SK-N-SH (cell line): ENCODE measurements at regions not wholly inside any gene's neighbourhood (a gene's known extent, or its start where the extent isn't known, plus 50 kb on each side); places are given as distances from the start of the nearest gene placed in this dataset.

Experiments
- CTCF ChIA-PET: fragments of 300-600, 350-600 bp; formaldehyde crosslinking; extraction: SDS; loops from one replicate; lab custom pipeline; 2021; lab: Yijun Ruan, JAX
- POLR2A ChIA-PET: fragments of 350-600 bp; sonication (Branson Sonifier 250); formaldehyde crosslinking; extraction: SDS; loops from one replicate; lab custom pipeline; 2020; ENCODE audit warnings: antibody characterized with exemption, inconsistent platforms; lab: Yijun Ruan, JAX
- DNase-seq: peaks from one replicate; pipeline ENCODE4 v3.0.0; 2012
- H2AFZ ChIP-seq: fragments of 200-600 bp; sonication (generic); 2 replicates; pipeline ENCODE4 v1.8.1; 2016; ENCODE audit warnings: antibody characterized with exemption, mild to moderate bottlenecking, low read depth
- H3F3A ChIP-seq: fragments of 200-600 bp; sonication (generic); replicated peaks from 2 replicates; pipeline ENCODE3; 2016; ENCODE audit warnings: antibody characterized with exemption, mild to moderate bottlenecking; ENCODE audit not compliant: insufficient read depth
- H3K27ac ChIP-seq, 2 experiments: fragments of 200-500 bp in 1 of 2; fragments of 200-600 bp in 1 of 2; sonication (Bioruptor generic) in 1 of 2; sonication (generic), shearing (Covaris generic) in 1 of 2; 2 replicates each; pipeline versions ENCODE4 v1.5.1 to v1.6.1; 2014 to 2016; ENCODE audit warnings: low read depth in 2 of 2, inconsistent platforms in 1 of 2, low read length in 1 of 2, mild to moderate bottlenecking in 1 of 2, mixed read lengths in 1 of 2
- H3K27me3 ChIP-seq: fragments of 200-600 bp; sonication (generic), shearing (Covaris generic); 2 replicates; pipeline ENCODE4 v1.6.1; 2016; ENCODE audit warnings: mixed run types; ENCODE audit not compliant: insufficient read depth
- H3K36me3 ChIP-seq, 2 experiments: fragments of 200-500 bp in 1 of 2; fragments of 200-600 bp in 1 of 2; sonication (Bioruptor generic) in 1 of 2; sonication (generic) in 1 of 2; replicated peaks in 1 of 2; 2 replicates each; pipeline versions ENCODE3 to v1.5.1; 2014 to 2016; ENCODE audit warnings: low read length in 1 of 2, mild to moderate bottlenecking in 1 of 2; ENCODE audit not compliant: insufficient read depth in 2 of 2, control insufficient read depth in 1 of 2
- H3K4me1 ChIP-seq, 2 experiments: fragments of 200-500 bp in 1 of 2; fragments of 200-600 bp in 1 of 2; sonication (Bioruptor generic) in 1 of 2; sonication (generic), shearing (Covaris generic) in 1 of 2; 2 replicates each; pipeline versions ENCODE4 v1.5.1 to v1.6.1; 2014 to 2016; ENCODE audit warnings: low read depth in 1 of 2, low read length in 1 of 2, mixed run types in 1 of 2; ENCODE audit not compliant: insufficient read depth in 2 of 2, control insufficient read depth in 1 of 2
- H3K4me2 ChIP-seq: fragments of 200-600 bp; sonication (generic), shearing (Covaris generic); 2 replicates; pipeline ENCODE4 v1.6.1; 2017; ENCODE audit warnings: mixed run types
- H3K4me3 ChIP-seq, 2 experiments: fragments of 200-500 bp in 1 of 2; fragments of 200-600 bp in 1 of 2; sonication (Bioruptor generic) in 1 of 2; sonication (generic), shearing (Covaris generic) in 1 of 2; 2 replicates each; pipeline versions ENCODE4 v1.5.1 to v1.8.1; 2014 to 2016; ENCODE audit warnings: low read depth in 2 of 2, inconsistent platforms in 1 of 2, low read length in 1 of 2, mild to moderate bottlenecking in 1 of 2, mixed read lengths in 1 of 2, moderate library complexity in 1 of 2
- H3K79me2 ChIP-seq: fragments of 200-600 bp; sonication (generic); 2 replicates; pipeline ENCODE4 v1.8.1; 2017; ENCODE audit warnings: mild to moderate bottlenecking; ENCODE audit not compliant: insufficient read depth
- H3K9ac ChIP-seq: fragments of 200-600 bp; sonication (generic); 2 replicates; pipeline ENCODE4 v1.6.1; 2017; ENCODE audit warnings: mixed run types
- H3K9me2 ChIP-seq: fragments of 200-600 bp; sonication (generic); 2 replicates; pipeline ENCODE4 v1.6.1; 2017; ENCODE audit warnings: mixed run types
- H3K9me3 ChIP-seq: fragments of 200-600 bp; sonication (generic); 2 replicates; pipeline ENCODE4 v1.6.1; 2017; ENCODE audit warnings: mixed run types, mild to moderate bottlenecking, moderate library complexity
- H4K20me1 ChIP-seq: fragments of 200-600 bp; sonication (generic); 2 replicates; pipeline ENCODE4 v1.6.1; 2017; ENCODE audit warnings: mild to moderate bottlenecking, mixed run types; ENCODE audit not compliant: insufficient read depth
- CHD2 ChIP-seq: fragments of 150-350 bp; IDR thresholded peaks from 2 replicates; pipeline ENCODE4 v1.6.1; 2018; ENCODE audit warnings: low read length; ENCODE audit not compliant: partially characterized antibody
- ELF1 ChIP-seq: IDR thresholded peaks from 2 replicates; pipeline ENCODE4 v1.4.0; 2012
- EP300 ChIP-seq, 2 experiments: IDR thresholded peaks; 2 replicates each; pipeline versions ENCODE4 v1.4.0 to v1.6.1; 2012; ENCODE audit warnings: borderline replicate concordance in 1 of 2, low read depth in 1 of 2, low read length in 1 of 2
- EZH2phosphoT487 ChIP-seq: fragments of 200-600 bp; sonication (generic); IDR thresholded peaks from 2 replicates; pipeline ENCODE4 v1.6.1; 2017; ENCODE audit warnings: low read depth, mixed run types, mild to moderate bottlenecking, antibody characterized with exemption, moderate library complexity, borderline replicate concordance
- FOSL2 ChIP-seq: IDR thresholded peaks from 2 replicates; pipeline ENCODE4 v1.4.0; 2012; ENCODE audit warnings: low read depth, mild to moderate bottlenecking, moderate library complexity, borderline replicate concordance
- GATA2 ChIP-seq: sonication (generic); formaldehyde crosslinking; IDR thresholded peaks from 2 replicates; pipeline ENCODE4 v1.5.0; 2020; ENCODE audit warnings: mild to moderate bottlenecking, missing genetic modification reagents
- JUND ChIP-seq: IDR thresholded peaks from 2 replicates; pipeline ENCODE4 v1.4.0; 2012
- MEF2A ChIP-seq: IDR thresholded peaks from 2 replicates; pipeline ENCODE4 v1.4.0; 2012; ENCODE audit warnings: low read depth, borderline replicate concordance
- MXI1 ChIP-seq: IDR thresholded peaks from 2 replicates; pipeline ENCODE4 v1.6.1; 2012; ENCODE audit warnings: mild to moderate bottlenecking, low read depth, low read length, improper control_type of control experiment
- NRF1 ChIP-seq: IDR thresholded peaks from 2 replicates; pipeline ENCODE4 v1.6.1; 2012; ENCODE audit warnings: low read depth, mild to moderate bottlenecking, low read length
- RAD21 ChIP-seq: IDR thresholded peaks from 2 replicates; pipeline ENCODE4 v1.6.1; 2012; ENCODE audit warnings: mild to moderate bottlenecking, low read length
- RFX5 ChIP-seq: IDR thresholded peaks from 2 replicates; pipeline ENCODE4 v1.6.1; 2012; ENCODE audit warnings: mild to moderate bottlenecking, improper control_type of control experiment, low read length
- RXRA ChIP-seq: IDR thresholded peaks from 2 replicates; pipeline ENCODE4 v1.4.0; 2012; ENCODE audit warnings: low read depth, mild to moderate bottlenecking, borderline replicate concordance
- SIN3A ChIP-seq: IDR thresholded peaks from 2 replicates; pipeline ENCODE4 v1.6.1; 2012; ENCODE audit warnings: low read depth, mild to moderate bottlenecking, low read length, moderate library complexity, borderline replicate concordance
- SMC3 ChIP-seq: IDR thresholded peaks from 2 replicates; pipeline ENCODE4 v1.6.1; 2012; ENCODE audit warnings: low read depth, low read length, improper control_type of control experiment
- TAF1 ChIP-seq: IDR thresholded peaks from 2 replicates; pipeline ENCODE4 v1.6.1; 2012; ENCODE audit warnings: low read depth, mild to moderate bottlenecking, low read length, moderate library complexity, borderline replicate concordance
- TEAD4 ChIP-seq: IDR thresholded peaks from 2 replicates; pipeline ENCODE4 v1.4.0; 2012; ENCODE audit warnings: mild to moderate bottlenecking, borderline replicate concordance; ENCODE audit not compliant: insufficient read depth
- WGBS: methylation state at CpG from one replicate; pipeline ENCODE4 v1.1.6; 2017; ENCODE audit warnings: low lambda C conversion rate; 5-methylcytosine and 5-hydroxymethylcytosine counted together
- TF ChIP-seq, protein P1 (sequence below): IDR thresholded peaks from 2 replicates; pipeline ENCODE4 v1.6.1; 2012; ENCODE audit warnings: mild to moderate bottlenecking, low read depth, low read length, moderate library complexity
- TF ChIP-seq, protein P2 (sequence below): fragments of 150-350 bp; IDR thresholded peaks from 2 replicates; pipeline ENCODE4 v1.6.1; 2017; ENCODE audit warnings: antibody characterized with exemption, low read length, low read depth, borderline replicate concordance
- TF ChIP-seq, protein P3 (sequence below): IDR thresholded peaks from 2 replicates; pipeline ENCODE4 v1.4.0; 2012; ENCODE audit warnings: low read depth, borderline replicate concordance

DNA sequence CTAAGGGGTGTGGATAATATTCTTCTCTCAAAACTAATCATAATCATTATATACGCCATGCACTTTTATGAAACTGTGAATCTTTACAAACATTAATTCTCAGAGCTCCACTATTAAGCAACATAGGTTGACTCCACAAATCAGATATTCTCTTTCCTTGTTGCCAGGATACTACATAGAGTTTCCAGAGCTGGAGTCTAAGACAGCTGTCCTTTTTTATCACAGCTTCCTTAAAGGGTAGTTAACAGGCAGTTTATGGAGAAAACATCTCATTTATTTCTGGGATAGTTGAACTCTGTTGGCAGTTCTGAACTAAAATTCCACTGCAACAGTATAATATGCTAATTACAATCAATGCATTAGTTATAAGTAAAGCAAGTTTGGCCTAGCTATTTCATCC lies 152.1 kb upstream of the PPP1R2C start:
- no peaks in the 10 kb centered on the region for H3F3A ChIP-seq
- no peak overlapping the region for H3K4me3 ChIP-seq
- H3K27ac ChIP-seq, result no peak overlapping the region
- no peaks in the 10 kb centered on the region for H3K9me2 ChIP-seq
- ChIA-PET CTCF (no interaction called here), POLR2A (no interaction called here)
- TF ChIP-seq ELF1 (no peak), TAF1 (no peak), RFX5 (no peak), TEAD4 (no peak), NRF1 (no peak), EZH2phosphoT487 (no peak), MEF2A (no peak), SMC3 (no peak), SIN3A (no peak), EP300 (IDR thresholded peaks at IDR 0.05; ENCODE audit: borderline replicate concordance in 1 of 2, low read depth in 1 of 2, low read length in 1 of 2) (no peak), GATA2 (CRISPR knock-in tag) (no peak), JUND (no peak), RXRA (no peak), MXI1 (no peak)
- TF ChIP-seq, protein P1, sequence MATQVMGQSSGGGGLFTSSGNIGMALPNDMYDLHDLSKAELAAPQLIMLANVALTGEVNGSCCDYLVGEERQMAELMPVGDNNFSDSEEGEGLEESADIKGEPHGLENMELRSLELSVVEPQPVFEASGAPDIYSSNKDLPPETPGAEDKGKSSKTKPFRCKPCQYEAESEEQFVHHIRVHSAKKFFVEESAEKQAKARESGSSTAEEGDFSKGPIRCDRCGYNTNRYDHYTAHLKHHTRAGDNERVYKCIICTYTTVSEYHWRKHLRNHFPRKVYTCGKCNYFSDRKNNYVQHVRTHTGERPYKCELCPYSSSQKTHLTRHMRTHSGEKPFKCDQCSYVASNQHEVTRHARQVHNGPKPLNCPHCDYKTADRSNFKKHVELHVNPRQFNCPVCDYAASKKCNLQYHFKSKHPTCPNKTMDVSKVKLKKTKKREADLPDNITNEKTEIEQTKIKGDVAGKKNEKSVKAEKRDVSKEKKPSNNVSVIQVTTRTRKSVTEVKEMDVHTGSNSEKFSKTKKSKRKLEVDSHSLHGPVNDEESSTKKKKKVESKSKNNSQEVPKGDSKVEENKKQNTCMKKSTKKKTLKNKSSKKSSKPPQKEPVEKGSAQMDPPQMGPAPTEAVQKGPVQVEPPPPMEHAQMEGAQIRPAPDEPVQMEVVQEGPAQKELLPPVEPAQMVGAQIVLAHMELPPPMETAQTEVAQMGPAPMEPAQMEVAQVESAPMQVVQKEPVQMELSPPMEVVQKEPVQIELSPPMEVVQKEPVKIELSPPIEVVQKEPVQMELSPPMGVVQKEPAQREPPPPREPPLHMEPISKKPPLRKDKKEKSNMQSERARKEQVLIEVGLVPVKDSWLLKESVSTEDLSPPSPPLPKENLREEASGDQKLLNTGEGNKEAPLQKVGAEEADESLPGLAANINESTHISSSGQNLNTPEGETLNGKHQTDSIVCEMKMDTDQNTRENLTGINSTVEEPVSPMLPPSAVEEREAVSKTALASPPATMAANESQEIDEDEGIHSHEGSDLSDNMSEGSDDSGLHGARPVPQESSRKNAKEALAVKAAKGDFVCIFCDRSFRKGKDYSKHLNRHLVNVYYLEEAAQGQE, result no peak
- H4K20me1 ChIP-seq, result no peaks in the 10 kb centered on the region
- H3K9ac ChIP-seq, result no peak overlapping the region
- 0% methylated on average over 1 of the region's 1 CpG for WGBS
- H3K4me2 ChIP-seq, result no peak overlapping the region
- H3K4me1 ChIP-seq, result no peaks in the 10 kb centered on the region
- H3K9me3 ChIP-seq, result no peaks in the 10 kb centered on the region
- no peak for DNase-seq
- H2AFZ ChIP-seq, result no peak overlapping the region
- no peaks in the 10 kb centered on the region for H3K36me3 ChIP-seq
- H3K79me2 ChIP-seq, result no peaks in the 10 kb centered on the region
- H3K27me3 ChIP-seq, result no peaks in the 10 kb centered on the region

DNA sequence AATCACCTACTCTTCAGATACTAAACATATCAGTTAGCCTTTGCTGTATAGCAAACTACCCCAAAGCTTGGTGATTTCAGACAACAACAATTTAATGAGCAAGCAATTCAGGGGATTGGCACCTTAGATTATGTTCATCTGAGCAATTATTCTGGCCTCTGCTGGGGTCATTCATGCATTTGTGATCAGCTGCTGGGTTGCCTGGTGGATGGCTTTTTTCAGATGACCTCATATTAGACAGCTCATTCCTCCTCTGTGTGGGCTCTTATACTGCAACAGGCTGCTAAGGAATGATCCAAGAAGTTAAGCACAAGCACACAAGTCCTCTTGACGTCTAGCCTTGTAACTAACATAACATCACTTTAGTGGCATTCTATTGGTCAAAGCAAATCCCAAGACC lies 153.0 kb upstream of the PPP1R2C start:
- POLR2A ChIA-PET, result no interaction called here
- Histone ChIP-seq H3K9ac (no peak overlapping the region), H3K4me1 (no peaks in the 10 kb centered on the region), H3K4me2 (no peak overlapping the region), H3K79me2 (no peaks in the 10 kb centered on the region), H3K36me3 (no peaks in the 10 kb centered on the region), H2AFZ (no peak overlapping the region), H3F3A (no peaks in the 10 kb centered on the region), H3K27ac (no peak overlapping the region), H3K9me2 (no peaks in the 10 kb centered on the region), H4K20me1 (no peaks in the 10 kb centered on the region), H3K9me3 (no peaks in the 10 kb centered on the region), H3K27me3 (no peaks in the 10 kb centered on the region), H3K4me3 (no peak overlapping the region)
- 0% methylated on average over 1 of the region's 1 CpG for WGBS
- CTCF ChIA-PET, result no interaction called here
- no peak for DNase-seq
- no peak for TF ChIP-seq RAD21
- TF ChIP-seq, protein P2, sequence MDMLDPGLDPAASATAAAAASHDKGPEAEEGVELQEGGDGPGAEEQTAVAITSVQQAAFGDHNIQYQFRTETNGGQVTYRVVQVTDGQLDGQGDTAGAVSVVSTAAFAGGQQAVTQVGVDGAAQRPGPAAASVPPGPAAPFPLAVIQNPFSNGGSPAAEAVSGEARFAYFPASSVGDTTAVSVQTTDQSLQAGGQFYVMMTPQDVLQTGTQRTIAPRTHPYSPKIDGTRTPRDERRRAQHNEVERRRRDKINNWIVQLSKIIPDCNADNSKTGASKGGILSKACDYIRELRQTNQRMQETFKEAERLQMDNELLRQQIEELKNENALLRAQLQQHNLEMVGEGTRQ, result no peak
- no peak for TF ChIP-seq FOSL2
- TF ChIP-seq JUND, result no peak
- TF ChIP-seq SMC3, result no peak
- TF ChIP-seq GATA2 (CRISPR knock-in tag), result no peak
- no peak for TF ChIP-seq RFX5
- no peak for TF ChIP-seq ELF1
- TF ChIP-seq, protein P1, result no peak
- TF ChIP-seq, protein P3, sequence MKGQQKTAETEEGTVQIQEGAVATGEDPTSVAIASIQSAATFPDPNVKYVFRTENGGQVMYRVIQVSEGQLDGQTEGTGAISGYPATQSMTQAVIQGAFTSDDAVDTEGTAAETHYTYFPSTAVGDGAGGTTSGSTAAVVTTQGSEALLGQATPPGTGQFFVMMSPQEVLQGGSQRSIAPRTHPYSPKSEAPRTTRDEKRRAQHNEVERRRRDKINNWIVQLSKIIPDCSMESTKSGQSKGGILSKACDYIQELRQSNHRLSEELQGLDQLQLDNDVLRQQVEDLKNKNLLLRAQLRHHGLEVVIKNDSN, result no peak
- TF ChIP-seq CHD2, result no peak
